Erythroblast (primary cell): ENCODE measurements at regions not wholly inside any gene's neighbourhood (a gene's known extent, or its start where the extent isn't known, plus 50 kb on each side); places are given as distances from the start of the nearest gene placed in this dataset.

ENCODE experiments used
- GATA1 ChIP-seq: IDR thresholded peaks from 2 replicates; pipeline ENCODE4 v1.6.1; 2011; ENCODE audit warnings: low read depth, mild to moderate bottlenecking, control low read depth, low read length, moderate library complexity
- POLR2A ChIP-seq: IDR thresholded peaks from 2 replicates; pipeline ENCODE4 v1.6.1; 2011; ENCODE audit warnings: mild to moderate bottlenecking, low read length

DNA sequence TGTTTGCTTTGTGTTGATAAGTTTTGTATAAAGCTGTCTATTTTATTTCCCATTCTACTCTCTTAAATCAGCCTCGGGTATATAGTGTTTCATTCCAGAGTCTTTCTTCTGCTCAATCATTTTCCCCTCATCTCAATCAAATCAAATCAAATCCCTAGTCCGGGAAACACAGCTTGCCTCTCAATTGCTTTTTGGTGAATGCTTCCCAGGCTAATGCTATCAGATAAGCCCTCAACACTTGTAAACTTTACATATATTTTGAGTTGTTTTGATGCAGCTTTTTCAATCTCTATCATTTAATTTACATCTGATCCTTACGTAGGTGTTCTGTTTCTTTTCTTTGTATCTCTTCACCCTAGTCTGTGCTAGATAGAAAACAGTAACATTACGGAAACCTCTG is 416.7 kb upstream of the PDE3A start:
- no peak for TF ChIP-seq POLR2A
- TF ChIP-seq GATA1 = no peak
